ENCODE measurements at regions not wholly inside any gene's neighbourhood (a gene's known extent, or its start where the extent isn't known, plus 50 kb on each side); places are given as distances from the start of the nearest gene placed in this dataset.

DNA sequence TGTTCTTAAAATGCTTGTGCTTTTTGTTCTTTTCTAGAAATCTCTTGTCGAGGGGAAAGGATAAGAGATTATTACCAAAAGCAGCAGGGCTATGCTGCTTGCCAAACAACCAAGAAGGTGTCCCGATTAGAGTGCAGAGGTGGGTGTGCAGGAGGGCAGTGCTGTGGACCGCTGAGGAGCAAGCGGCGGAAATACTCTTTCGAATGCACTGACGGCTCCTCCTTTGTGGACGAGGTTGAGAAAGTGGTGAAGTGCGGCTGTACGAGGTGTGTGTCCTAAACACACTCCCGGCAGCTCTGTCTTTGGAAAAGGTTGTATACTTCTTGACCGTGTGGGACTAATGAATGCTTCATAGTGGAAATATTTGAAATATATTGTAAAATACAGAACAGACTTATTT lies 81.5 kb upstream of the PACRGL start:
- no peak for TF ChIP-seq CTCF (IDR thresholded peaks at IDR 0.05; ENCODE audit: borderline replicate concordance, extremely low read depth, low read length, poor library complexity, severe bottlenecking)
- TF ChIP-seq EZH2 (IDR thresholded peaks at IDR 0.05; ENCODE audit: borderline replicate concordance, low read depth, low read length, severe bottlenecking) = no peak

All from DND-41 (cell line).